ENCODE measurements at regions not wholly inside any gene's neighbourhood (a gene's known extent, or its start where the extent isn't known, plus 50 kb on each side); places are given as distances from the start of the nearest gene placed in this dataset.

- no peak for TF ChIP-seq CTCF (IDR thresholded peaks at IDR 0.05; ENCODE audit: insufficient read depth, low read length)
- TF ChIP-seq POLR2AphosphoS5 (IDR thresholded peaks at IDR 0.05; ENCODE audit: low read depth): no peak
- TF ChIP-seq REST (IDR thresholded peaks at IDR 0.05; ENCODE audit: insufficient replicate concordance, low read depth): no peak
- no peak for TF ChIP-seq SPI1 (IDR thresholded peaks at IDR 0.05; ENCODE audit: borderline replicate concordance, low read depth)
- no peak for TF ChIP-seq GABPA (IDR thresholded peaks at IDR 0.05; ENCODE audit: low read depth)
Measured at GRCh38 chr11:33953289-33953688, 61.4 kb upstream of the LMO2 start.

Data from HL-60 (cell line).